HFFc6 (cell line): ENCODE measurements at regions not wholly inside any gene's neighbourhood (a gene's known extent, or its start where the extent isn't known, plus 50 kb on each side); places are given as distances from the start of the nearest gene placed in this dataset.

Experiments
- DNase-seq: peaks from one replicate; pipeline ENCODE4 v3.0.0-alpha.2; 2018
- H3K27ac Mint-ChIP-seq: 2 replicates; pipeline ENCODE4 v1.8.0; 2020; ENCODE audit warnings: mild to moderate bottlenecking, mixed read lengths
- H3K27me3 Mint-ChIP-seq: 2 replicates; pipeline ENCODE4 v1.8.0; 2021; ENCODE audit warnings: mild to moderate bottlenecking, moderate library complexity, mixed read lengths; ENCODE audit not compliant: insufficient read depth
- H3K36me3 Mint-ChIP-seq: 2 replicates; pipeline ENCODE4 v1.8.0; 2021; ENCODE audit warnings: low read depth, mixed read lengths
- H3K4me1 Mint-ChIP-seq: 2 replicates; pipeline ENCODE4 v1.8.0; 2020; ENCODE audit warnings: low read depth, mixed read lengths
- H3K4me3 Mint-ChIP-seq: 2 replicates; pipeline ENCODE4 v1.8.0; 2020; ENCODE audit warnings: mild to moderate bottlenecking, moderate library complexity, mixed read lengths
- H3K9me3 Mint-ChIP-seq: 2 replicates; pipeline ENCODE4 v1.8.0; 2020; ENCODE audit warnings: mild to moderate bottlenecking, mixed read lengths
- CTCF ChIP-seq: fragments of 200-600 bp; sonication (generic); IDR thresholded peaks from 2 replicates; pipeline ENCODE4 v1.5.0; 2021; ENCODE audit warnings: antibody characterized with exemption, mild to moderate bottlenecking

- H3K27ac Mint-ChIP-seq: no peak overlapping the region
- no peak overlapping the region for H3K4me3 Mint-ChIP-seq
- H3K4me1 Mint-ChIP-seq: no peaks in the 10 kb centered on the region
- no peaks in the 10 kb centered on the region for H3K9me3 Mint-ChIP-seq
- no peaks in the 10 kb centered on the region for H3K36me3 Mint-ChIP-seq
- TF ChIP-seq CTCF: no peak
- H3K27me3 Mint-ChIP-seq: no peaks in the 10 kb centered on the region
- DNase-seq: no peak
Measured at GRCh38 chr9:118596374-118597015, 772.7 kb downstream of the BRINP1 start.

GRCh38 chr9:118606668-118607067 is 762.6 kb downstream of the BRINP1 start:
- no peak for DNase-seq
- TF ChIP-seq CTCF: no peak
- Mint-ChIP-seq H3K4me1 (peaks cover 27% of the 10 kb centered on the region), H3K9me3 (no peaks in the 10 kb centered on the region; the same call in 1 of the 2 replicates), H3K4me3 (no peak overlapping the region), H3K27me3 (no peaks in the 10 kb centered on the region; the same call in 1 of the 2 replicates), H3K36me3 (no peaks in the 10 kb centered on the region), H3K27ac (no peak overlapping the region)

GRCh38 chr9:118609355-118610044 is 759.7 kb downstream of the BRINP1 start:
- Mint-ChIP-seq H3K27me3 (no peaks in the 10 kb centered on the region), H3K36me3 (no peaks in the 10 kb centered on the region), H3K4me1 (peaks cover 30% of the 10 kb centered on the region), H3K4me3 (peak overlapping the region; percentile 70), H3K9me3 (peaks cover 5% of the 10 kb centered on the region; the same call in 1 of the 2 replicates), H3K27ac (peak overlapping the region; percentile 99)
- no peak for TF ChIP-seq CTCF
- peak; percentile 81 for DNase-seq

- H3K36me3 Mint-ChIP-seq: no peaks in the 10 kb centered on the region
Measured at GRCh38 chr9:118612201-118612600, 757.0 kb downstream of the BRINP1 start.

GRCh38 chr9:118613996-118614395 is 755.2 kb downstream of the BRINP1 start:
- Mint-ChIP-seq H3K9me3 (peaks cover 5% of the 10 kb centered on the region), H3K27ac (no peak overlapping the region), H3K27me3 (no peaks in the 10 kb centered on the region; the same call in 1 of the 2 replicates), H3K4me3 (no peak overlapping the region), H3K36me3 (no peaks in the 10 kb centered on the region), H3K4me1 (peaks cover 30% of the 10 kb centered on the region)
- TF ChIP-seq CTCF: no peak
- no peak for DNase-seq

More at GRCh38 chr9:118612201-118612600, 757.0 kb downstream of the BRINP1 start:
- Mint-ChIP-seq H3K27me3 (no peaks in the 10 kb centered on the region; the same call in 1 of the 2 replicates), H3K9me3 (peaks cover 5% of the 10 kb centered on the region), H3K4me1 (peaks cover 30% of the 10 kb centered on the region), H3K4me3 (no peak overlapping the region), H3K27ac (no peak overlapping the region)
- no peak for TF ChIP-seq CTCF
- no peak for DNase-seq
